Cardiac muscle cell (in vitro differentiated cells and primary cell): ENCODE measurements at regions not wholly inside any gene's neighbourhood (a gene's known extent, or its start where the extent isn't known, plus 50 kb on each side); places are given as distances from the start of the nearest gene placed in this dataset.

Source experiments
- DNase-seq, 2 donors: peaks; one replicate each; pipeline versions ENCODE4 v3.0.0 to v3.0.0-alpha.2; 2010 to 2017; ENCODE audit warnings: low read depth in 1 of 2, low spot score in 1 of 2
- H3K27ac ChIP-seq: fragments of 200-600 bp; sonication (generic); 2 replicates; pipeline ENCODE4 v1.5.1; 2016
- H3K27me3 ChIP-seq: fragments of 200-600 bp; sonication (generic); 2 replicates; pipeline ENCODE4 v1.6.0; 2016; ENCODE audit warnings: control low read depth
- H3K36me3 ChIP-seq: fragments of 200-600 bp; sonication (generic); 2 replicates; pipeline ENCODE4 v1.5.1; 2016; ENCODE audit warnings: control low read depth
- H3K4me1 ChIP-seq: fragments of 200-600 bp; sonication (generic); 2 replicates; pipeline ENCODE4 v1.8.1; 2017; ENCODE audit warnings: low read depth, mild to moderate bottlenecking, mixed run types
- H3K4me3 ChIP-seq: fragments of 200-600 bp; sonication (generic); 2 replicates; pipeline ENCODE4 v1.5.1; 2016; ENCODE audit warnings: mild to moderate bottlenecking
- H3K9me3 ChIP-seq: fragments of 200-600 bp; sonication (generic); 2 replicates; pipeline ENCODE4 v1.5.1; 2017; ENCODE audit warnings: low read depth, mild to moderate bottlenecking, control low read depth
- CTCF ChIP-seq: IDR thresholded peaks from 2 replicates; pipeline ENCODE4 v1.5.1; 2012; ENCODE audit warnings: low read depth, mild to moderate bottlenecking, low read length

GRCh38 chr2:216781709-216782108, 78.2 kb downstream of the TNP1 start:
- no peaks in the 10 kb centered on the region for H3K36me3 ChIP-seq
- TF ChIP-seq CTCF = no peak
- H3K27me3 ChIP-seq = no peaks in the 10 kb centered on the region
- no peak for DNase-seq
- no peak overlapping the region for H3K27ac ChIP-seq
- no peak overlapping the region for H3K4me3 ChIP-seq
- no peaks in the 10 kb centered on the region for H3K4me1 ChIP-seq
- H3K9me3 ChIP-seq = no peaks in the 10 kb centered on the region

- Histone ChIP-seq H3K9me3 (no peaks in the 10 kb centered on the region), H3K27me3 (no peaks in the 10 kb centered on the region), H3K27ac (no peak overlapping the region), H3K4me3 (no peak overlapping the region), H3K4me1 (peaks cover 6% of the 10 kb centered on the region), H3K36me3 (no peaks in the 10 kb centered on the region)
- DNase-seq = no peak
- no peak for TF ChIP-seq CTCF
These were observed 79.0 kb downstream of the TNP1 start for GRCh38 chr2:216780843-216781242.

- Histone ChIP-seq H3K36me3 (no peaks in the 10 kb centered on the region), H3K27ac (no peak overlapping the region), H3K4me1 (peaks cover 29% of the 10 kb centered on the region), H3K27me3 (no peaks in the 10 kb centered on the region), H3K4me3 (no peak overlapping the region), H3K9me3 (no peaks in the 10 kb centered on the region)
- peak; percentile 52 for DNase-seq
- peak; percentile 65 for TF ChIP-seq CTCF
These were observed 82.1 kb downstream of the TNP1 start for GRCh38 chr2:216777637-216778273.

GRCh38 chr2:216776066-216776850, 80.9 kb upstream of the IGFBP5 start:
- Histone ChIP-seq H3K4me3 (no peak overlapping the region), H3K4me1 (peaks cover 30% of the 10 kb centered on the region), H3K27me3 (no peaks in the 10 kb centered on the region), H3K27ac (no peak overlapping the region), H3K9me3 (no peaks in the 10 kb centered on the region), H3K36me3 (no peaks in the 10 kb centered on the region)
- no peak for TF ChIP-seq CTCF
- DNase-seq = peak in 1 of 2 donors; percentile 8

GRCh38 chr2:216775043-216775453, 79.7 kb upstream of the IGFBP5 start:
- Histone ChIP-seq H3K4me1 (peaks cover 38% of the 10 kb centered on the region), H3K4me3 (no peak overlapping the region), H3K36me3 (no peaks in the 10 kb centered on the region), H3K27me3 (no peaks in the 10 kb centered on the region), H3K27ac (peak overlapping the region; percentile 13), H3K9me3 (no peaks in the 10 kb centered on the region)
- peak; percentile 25 to 84 for DNase-seq
- no peak for TF ChIP-seq CTCF
